GM12878 (cell line): ENCODE measurements at regions not wholly inside any gene's neighbourhood (a gene's known extent, or its start where the extent isn't known, plus 50 kb on each side); places are given as distances from the start of the nearest gene placed in this dataset.

ENCODE experiments used
- ATAC-seq: fragments of 200-7000 bp; cut with Tn5 transposase; 3 replicates; pipeline ENCODE4 v1.9.1; 2020; ENCODE audit warnings: mild to moderate bottlenecking, moderate library complexity
- BruUV-seq: library from RNA; stranded (reverse); fragments of 400-500 nt; replicated peaks from 2 replicates; lab custom pipeline; 2021; lab: Mats Ljungman, UMichigan
- CTCF ChIA-PET: fragments of 300-600 bp; sonication (Branson Sonifier 250); formaldehyde crosslinking; extraction: SDS; loops from one replicate; lab custom pipeline; 2021; ENCODE audit warnings: inconsistent platforms; lab: Yijun Ruan, JAX
- POLR2A ChIA-PET: fragments of 350-600 bp; formaldehyde crosslinking; extraction: SDS; loops from one replicate; lab custom pipeline; 2021; ENCODE audit warnings: inconsistent platforms; lab: Charles Lee
- RAD21 ChIA-PET: fragments of 300-600 bp; sonication (Branson Sonifier 250); formaldehyde crosslinking; loops from one replicate; lab custom pipeline; 2023; ENCODE audit warnings: antibody characterized with exemption; ENCODE audit not compliant: unreplicated experiment; lab: Charles Lee
- SMC1A ChIA-PET: fragments of 300-600 bp; sonication (Branson Sonifier 250); formaldehyde crosslinking; loops from one replicate; lab custom pipeline; 2023; ENCODE audit not compliant: unreplicated experiment, uncharacterized antibody; lab: Charles Lee
- DNase-seq: peaks from one replicate; pipeline ENCODE4 v3.0.0-alpha.2; 2011; ENCODE audit warnings: low read depth, low spot score
- FAIRE-seq: peaks from 3 replicates; lab custom pipeline; 2011; peaks lifted over from hg19 to GRCh38; lab: Jason Lieb, UNC
- H2AFZ ChIP-seq: 2 replicates; pipeline ENCODE4 v1.6.0; 2011; ENCODE audit warnings: low read depth, low read length, control low read depth; ENCODE audit not compliant: control insufficient read depth
- H3K27ac ChIP-seq: 2 replicates; pipeline ENCODE4 v1.5.1; 2011; ENCODE audit warnings: control low read depth; ENCODE audit not compliant: control insufficient read depth, insufficient read depth
- H3K27me3 ChIP-seq, 2 experiments: replicated peaks in 1 of 2; 2 replicates each; pipeline versions ENCODE4 v1.6.0 to v1.6.1; 2011; ENCODE audit warnings: low read length in 1 of 2; ENCODE audit not compliant: control insufficient read depth in 2 of 2, insufficient read depth in 2 of 2
- H3K36me3 ChIP-seq, 2 experiments: 2 replicates each; pipeline ENCODE4 v1.5.1; 2011; ENCODE audit warnings: low read length in 1 of 2; ENCODE audit not compliant: control insufficient read depth in 2 of 2, insufficient read depth in 2 of 2
- H3K4me1 ChIP-seq: 2 replicates; pipeline ENCODE4 v1.6.1; 2011; ENCODE audit warnings: mild to moderate bottlenecking, low read length, moderate library complexity, mixed read lengths; ENCODE audit not compliant: control insufficient read depth, insufficient read depth
- H3K4me2 ChIP-seq: 2 replicates; pipeline ENCODE4 v1.6.0; 2011; ENCODE audit warnings: control low read depth; ENCODE audit not compliant: control insufficient read depth, insufficient read depth
- H3K4me3 ChIP-seq: fragments of 200-600 bp; sonication (generic); 2 replicates; pipeline ENCODE4 v1.5.1; 2016
- H3K79me2 ChIP-seq: 2 replicates; pipeline ENCODE4 v1.6.0; 2011; ENCODE audit warnings: low read length; ENCODE audit not compliant: control insufficient read depth, insufficient read depth
- H3K9ac ChIP-seq: 2 replicates; pipeline ENCODE4 v1.8.0; 2011; ENCODE audit warnings: low read length, control low read depth, mixed read lengths; ENCODE audit not compliant: control insufficient read depth, insufficient read depth
- H3K9me3 ChIP-seq: replicated peaks from 3 replicates; pipeline ENCODE4 v1.5.1; 2011; ENCODE audit warnings: mild to moderate bottlenecking, low read length; ENCODE audit not compliant: control insufficient read depth, insufficient read depth
- H4K20me1 ChIP-seq: 2 replicates; pipeline ENCODE4 v1.6.0; 2011; ENCODE audit not compliant: control insufficient read depth, insufficient read depth
- CHD4 ChIP-seq: fragments of 200-600 bp; sonication (generic); IDR thresholded peaks from 2 replicates; pipeline ENCODE4 v1.6.1; 2016; ENCODE audit warnings: mild to moderate bottlenecking
- MAX ChIP-seq: IDR thresholded peaks from 2 replicates; pipeline ENCODE4 v1.6.1; 2012; ENCODE audit warnings: low read depth, low read length, improper control_type of control experiment
- POLR2A ChIP-seq: IDR thresholded peaks from 2 replicates; pipeline ENCODE4 v1.6.1; 2011; ENCODE audit warnings: low read depth, mild to moderate bottlenecking, low read length
- TCF7 ChIP-seq: IDR thresholded peaks from 2 replicates; pipeline ENCODE4 v1.6.1; 2014; ENCODE audit warnings: antibody characterized with exemption, borderline replicate concordance
- ZBTB4 ChIP-seq: fragments of 450-650 bp; formaldehyde crosslinking; IDR thresholded peaks from 2 replicates; pipeline ENCODE4 v1.4.0; 2022; ENCODE audit warnings: mild to moderate bottlenecking, moderate library complexity
- ZSCAN29 ChIP-seq: fragments of 450-650 bp; IDR thresholded peaks from 2 replicates; pipeline ENCODE4 v1.6.1; 2017; ENCODE audit warnings: mild to moderate bottlenecking, moderate library complexity
- WGBS: methylation state at CpG from one replicate; pipeline ENCODE4 v1.1.6; 2016; ENCODE audit warnings: low lambda C conversion rate; ENCODE audit not compliant: insufficient replicate concordance, insufficient coverage; ENCODE audit errors: missing lambda C conversion rate; 5-methylcytosine and 5-hydroxymethylcytosine counted together
- in situ Hi-C: fragments of 300-500 bp; cut with MboI; formaldehyde crosslinking; loops from 9 replicates; pipeline ENCODE4 v1.14.3; 2018; ENCODE audit warnings: mixed read lengths
- intact Hi-C: fragments of 100-400 bp; cut with micrococcal nuclease; formaldehyde crosslinking; loops from one replicate; pipeline ENCODE4 v1.14.2; 2022; ENCODE audit not compliant: unreplicated experiment
- TF ChIP-seq, protein P1 (sequence below): fragments of 150-350 bp; IDR thresholded peaks from 2 replicates; pipeline ENCODE4 v1.6.1; 2016; ENCODE audit warnings: low read depth, low read length

- intact Hi-C loops = no loop called here
Measured at GRCh38 chr18:75123113-75123512, 85.8 kb downstream of the PTGR3 start.

DNA sequence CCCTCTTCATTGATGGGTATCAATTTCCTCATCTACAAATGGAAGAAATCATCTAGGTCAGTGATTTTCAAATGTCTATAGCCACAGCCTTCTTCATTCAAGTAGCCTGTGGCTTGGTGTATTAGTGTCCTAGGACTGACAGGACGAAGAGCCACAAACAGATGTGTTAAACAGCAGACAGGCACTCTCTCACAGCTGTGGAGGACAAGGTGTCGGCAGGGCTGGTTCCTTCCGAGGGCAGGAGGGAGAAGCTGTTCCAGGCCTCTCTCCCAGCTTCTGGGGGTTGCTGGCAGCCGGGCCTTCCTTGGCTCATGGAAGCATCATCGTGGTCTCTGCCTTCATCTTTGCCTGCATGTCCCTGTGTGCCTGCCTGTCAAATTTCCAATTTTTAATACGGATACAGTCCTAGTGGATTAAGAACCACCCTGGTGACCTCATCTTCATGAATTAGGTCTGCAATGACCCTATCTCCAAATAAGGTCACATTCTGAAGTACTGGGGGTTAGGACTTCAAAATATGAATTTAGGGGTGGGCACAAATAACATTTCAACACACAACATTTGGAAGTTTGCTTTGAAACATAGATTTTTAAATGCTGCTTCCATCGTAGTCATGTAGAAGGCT, 86.5 kb downstream of the PTGR3 start:
- Histone ChIP-seq H3K4me2 (no peak overlapping the region), H3K4me3 (no peak overlapping the region), H3K36me3 (no peaks in the 10 kb centered on the region), H4K20me1 (no peaks in the 10 kb centered on the region), H3K79me2 (no peaks in the 10 kb centered on the region)
- POLR2A ChIA-PET = no interaction called here
- ATAC-seq (no peak), FAIRE-seq (no peak)
- 48% methylated on average over 7 of the region's 7 CpGs for WGBS
- intact Hi-C loops = no loop called here
- BruUV-seq = no TSS peak
- TF ChIP-seq, protein P1, sequence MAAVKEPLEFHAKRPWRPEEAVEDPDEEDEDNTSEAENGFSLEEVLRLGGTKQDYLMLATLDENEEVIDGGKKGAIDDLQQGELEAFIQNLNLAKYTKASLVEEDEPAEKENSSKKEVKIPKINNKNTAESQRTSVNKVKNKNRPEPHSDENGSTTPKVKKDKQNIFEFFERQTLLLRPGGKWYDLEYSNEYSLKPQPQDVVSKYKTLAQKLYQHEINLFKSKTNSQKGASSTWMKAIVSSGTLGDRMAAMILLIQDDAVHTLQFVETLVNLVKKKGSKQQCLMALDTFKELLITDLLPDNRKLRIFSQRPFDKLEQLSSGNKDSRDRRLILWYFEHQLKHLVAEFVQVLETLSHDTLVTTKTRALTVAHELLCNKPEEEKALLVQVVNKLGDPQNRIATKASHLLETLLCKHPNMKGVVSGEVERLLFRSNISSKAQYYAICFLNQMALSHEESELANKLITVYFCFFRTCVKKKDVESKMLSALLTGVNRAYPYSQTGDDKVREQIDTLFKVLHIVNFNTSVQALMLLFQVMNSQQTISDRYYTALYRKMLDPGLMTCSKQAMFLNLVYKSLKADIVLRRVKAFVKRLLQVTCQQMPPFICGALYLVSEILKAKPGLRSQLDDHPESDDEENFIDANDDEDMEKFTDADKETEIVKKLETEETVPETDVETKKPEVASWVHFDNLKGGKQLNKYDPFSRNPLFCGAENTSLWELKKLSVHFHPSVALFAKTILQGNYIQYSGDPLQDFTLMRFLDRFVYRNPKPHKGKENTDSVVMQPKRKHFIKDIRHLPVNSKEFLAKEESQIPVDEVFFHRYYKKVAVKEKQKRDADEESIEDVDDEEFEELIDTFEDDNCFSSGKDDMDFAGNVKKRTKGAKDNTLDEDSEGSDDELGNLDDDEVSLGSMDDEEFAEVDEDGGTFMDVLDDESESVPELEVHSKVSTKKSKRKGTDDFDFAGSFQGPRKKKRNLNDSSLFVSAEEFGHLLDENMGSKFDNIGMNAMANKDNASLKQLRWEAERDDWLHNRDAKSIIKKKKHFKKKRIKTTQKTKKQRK = no peak
- TF ChIP-seq TCF7 (no peak), CHD4 (no peak), ZSCAN29 (no peak), ZBTB4 (CRISPR knock-in tag) (no peak)
- TF ChIP-seq, all 136 proteins: peak for 0
- ChIA-PET CTCF (interaction anchor here (0.6 kb wide), 1 partner anchor 94 kb away, joined by 4 read pairs; no protein-coding TSS in a partner anchor), SMC1A (no interaction called here), RAD21 (no interaction called here)
- no peak overlapping the region for H2AFZ ChIP-seq
- no peak for DNase-seq
- H3K9me3 ChIP-seq = no peaks in the 10 kb centered on the region
- H3K27me3 ChIP-seq = no peaks in the 10 kb centered on the region
- in situ Hi-C loops = no loop called here
- no peaks in the 10 kb centered on the region for H3K4me1 ChIP-seq
- no peak overlapping the region for H3K27ac ChIP-seq
- no peak overlapping the region for H3K9ac ChIP-seq

More at GRCh38 chr18:75123113-75123512, 85.8 kb downstream of the PTGR3 start:
- Histone ChIP-seq H3K27ac (no peak overlapping the region), H3K9ac (no peak overlapping the region), H3K27me3 (no peaks in the 10 kb centered on the region), H3K36me3 (no peaks in the 10 kb centered on the region), H3K4me2 (no peak overlapping the region), H3K4me1 (no peaks in the 10 kb centered on the region), H2AFZ (no peak overlapping the region), H3K79me2 (no peaks in the 10 kb centered on the region), H3K4me3 (no peak overlapping the region), H3K9me3 (no peaks in the 10 kb centered on the region), H4K20me1 (no peaks in the 10 kb centered on the region)
- CTCF ChIA-PET = no interaction called here
- whole genome bisulfite sequencing = 53% methylated on average over 12 of the region's 12 CpGs
- RAD21 ChIA-PET = no interaction called here
- no peak for FAIRE-seq
- ATAC-seq = no peak
- in situ Hi-C loops = no loop called here
- POLR2A ChIA-PET = no interaction called here
- SMC1A ChIA-PET = no interaction called here
- BruUV-seq = no TSS peak
- TF ChIP-seq POLR2A (no peak), MAX (no peak)
- no peak for DNase-seq
